ENCODE measurements at regions not wholly inside any gene's neighbourhood (a gene's known extent, or its start where the extent isn't known, plus 50 kb on each side); places are given as distances from the start of the nearest gene placed in this dataset.

DNA sequence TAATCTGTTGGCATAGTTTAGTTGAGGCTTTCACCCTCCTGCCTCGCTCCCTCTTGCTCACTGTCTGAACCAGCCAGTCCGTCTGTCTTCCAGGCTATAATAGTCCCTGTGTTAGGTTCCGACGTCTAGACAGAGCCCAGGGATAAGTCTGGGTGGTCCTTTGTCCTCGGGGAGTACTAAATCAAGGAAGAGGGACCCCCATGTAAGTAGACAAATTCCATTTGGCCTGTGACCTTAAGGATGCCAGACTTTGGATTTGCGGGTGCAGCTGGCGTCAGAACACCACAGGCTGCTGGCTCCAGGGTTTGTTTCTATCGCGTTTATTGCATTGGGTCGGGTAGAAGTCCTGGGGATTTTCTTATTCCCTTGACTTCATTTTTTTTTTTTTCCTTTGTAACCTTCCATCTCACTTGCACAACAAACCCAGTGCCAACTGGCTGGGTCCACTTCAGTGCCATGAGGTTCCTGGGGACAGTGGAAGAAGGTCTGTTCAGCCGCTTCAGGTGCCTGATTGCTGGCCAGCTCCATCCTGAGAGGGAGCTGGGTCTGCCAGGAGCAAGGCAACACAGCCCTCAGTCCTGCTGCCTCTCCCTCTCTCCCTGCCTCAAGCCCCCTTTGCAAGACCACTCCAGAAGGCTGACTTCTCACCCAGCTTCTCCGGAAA is 95.4 kb upstream of the KLHL25 start:
- DNase-seq (ENCODE audit: low spot score): no peak

GRCh38 chr15:85890620-85890980 is 95.9 kb upstream of the KLHL25 start:
- no peak for DNase-seq (ENCODE audit: low spot score)

GRCh38 chr15:85891470-85891869 is 96.7 kb upstream of the KLHL25 start:
- DNase-seq (ENCODE audit: low spot score): no peak

DNA sequence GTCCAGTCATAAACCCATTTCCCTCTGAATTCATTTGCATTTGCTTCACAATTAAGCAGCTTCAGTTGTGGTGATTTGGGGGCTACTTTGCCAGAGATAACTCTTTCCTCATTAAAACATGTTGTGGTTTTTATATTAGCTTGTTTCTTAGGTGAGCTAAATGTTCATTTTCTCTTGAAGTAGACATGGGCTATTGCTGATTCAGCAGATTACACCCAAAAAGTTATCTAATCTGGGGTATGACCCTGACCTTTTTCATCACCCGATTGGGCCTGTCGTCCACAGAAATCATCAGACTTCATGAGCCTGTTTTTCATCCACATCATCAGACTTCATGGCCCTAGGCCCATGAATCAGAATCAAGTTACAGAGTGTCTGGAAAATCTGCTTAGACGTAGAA is 97.5 kb upstream of the KLHL25 start:
- no peak for DNase-seq (ENCODE audit: low spot score)

DNA sequence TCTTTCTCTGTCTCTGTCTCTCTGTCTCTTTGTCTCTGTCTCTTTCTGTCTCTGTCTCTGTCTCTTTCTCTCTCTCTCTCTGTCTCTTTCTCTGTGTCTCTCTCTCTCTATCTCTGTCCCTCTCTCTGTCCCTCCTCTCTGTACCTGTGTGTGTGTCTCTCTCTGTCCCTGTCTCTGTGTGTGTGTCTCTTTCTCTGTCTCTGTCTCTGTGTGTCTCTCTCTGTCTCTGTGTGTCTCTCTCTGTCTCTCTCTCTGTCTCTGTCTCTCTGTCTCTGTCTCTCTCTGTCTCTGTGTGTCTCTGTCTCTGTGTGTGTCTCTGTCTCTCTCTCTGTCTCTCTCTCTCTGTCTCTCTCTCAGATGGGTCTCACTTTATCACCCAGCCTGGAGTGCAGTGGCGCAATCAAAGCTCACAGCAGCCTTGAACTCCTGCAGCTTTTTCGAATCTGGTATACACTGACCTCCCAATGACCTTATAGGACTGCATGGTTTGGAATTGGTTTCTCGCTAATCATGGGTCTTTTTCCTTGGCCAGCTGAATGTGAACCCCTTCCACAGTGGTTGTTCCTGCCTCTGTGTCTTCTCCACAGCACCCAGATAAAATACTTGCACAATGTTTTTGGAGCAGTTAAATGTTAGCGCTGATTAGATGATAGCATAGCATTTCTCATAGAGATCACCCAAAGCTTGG is 102.6 kb upstream of the KLHL25 start:
- no peak for DNase-seq (ENCODE audit: low spot score)

GRCh38 chr15:85897895-85898717 is 103.4 kb upstream of the KLHL25 start:
- no peak for DNase-seq (ENCODE audit: low spot score)

DNA sequence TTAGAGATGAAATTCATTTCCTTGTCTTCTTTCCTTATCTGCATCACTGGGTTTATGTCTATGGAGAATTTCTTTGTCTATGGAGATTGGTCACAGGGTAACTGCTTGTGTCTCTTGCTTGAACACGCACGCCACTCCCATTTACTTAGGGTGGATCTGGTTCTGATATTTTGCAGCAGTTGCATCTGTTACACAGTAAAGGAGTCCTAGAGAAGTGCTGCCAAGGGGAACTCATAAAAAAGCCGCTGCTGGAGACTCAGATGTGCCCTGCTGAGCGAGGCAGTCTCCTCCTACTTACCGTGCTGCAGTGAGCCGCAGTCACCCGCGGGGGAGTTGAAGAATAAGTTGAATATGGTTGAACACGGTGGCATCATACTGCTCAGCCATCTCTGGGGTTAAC is 105.2 kb upstream of the KLHL25 start:
- no peak for DNase-seq (ENCODE audit: low spot score)

GRCh38 chr15:85905751-85906450 is 111.2 kb upstream of the KLHL25 start:
- no peak for DNase-seq (ENCODE audit: low spot score)

GRCh38 chr15:85906640-85907039 is 111.9 kb upstream of the KLHL25 start:
- no peak for DNase-seq (ENCODE audit: low spot score)

GRCh38 chr15:85910834-85911233 is 116.1 kb upstream of the KLHL25 start:
- no peak for DNase-seq (ENCODE audit: low spot score)

GRCh38 chr15:85913461-85913860 is 118.7 kb upstream of the KLHL25 start:
- DNase-seq (ENCODE audit: low spot score): no peak

DNA sequence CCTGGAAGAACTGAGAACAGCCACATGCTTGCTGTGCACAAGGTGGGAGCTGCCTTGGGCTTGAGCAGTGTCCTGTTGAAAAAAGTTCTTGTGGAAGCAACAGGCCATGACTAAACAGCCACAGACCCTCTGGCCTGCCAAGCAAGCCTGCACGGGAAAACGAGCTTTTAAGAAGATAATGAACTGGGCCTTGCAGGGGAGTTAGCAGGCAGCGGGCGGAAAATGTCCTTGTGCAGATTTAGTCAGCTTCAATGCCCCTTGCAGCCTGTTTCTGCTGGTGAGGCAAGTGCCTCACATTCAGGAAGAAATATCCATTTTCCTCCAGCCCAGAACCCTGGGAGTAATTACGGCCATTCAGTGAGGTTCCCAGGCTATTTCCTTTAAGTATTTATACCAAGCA is 126.2 kb upstream of the KLHL25 start:
- DNase-seq (ENCODE audit: low spot score): no peak

DNA sequence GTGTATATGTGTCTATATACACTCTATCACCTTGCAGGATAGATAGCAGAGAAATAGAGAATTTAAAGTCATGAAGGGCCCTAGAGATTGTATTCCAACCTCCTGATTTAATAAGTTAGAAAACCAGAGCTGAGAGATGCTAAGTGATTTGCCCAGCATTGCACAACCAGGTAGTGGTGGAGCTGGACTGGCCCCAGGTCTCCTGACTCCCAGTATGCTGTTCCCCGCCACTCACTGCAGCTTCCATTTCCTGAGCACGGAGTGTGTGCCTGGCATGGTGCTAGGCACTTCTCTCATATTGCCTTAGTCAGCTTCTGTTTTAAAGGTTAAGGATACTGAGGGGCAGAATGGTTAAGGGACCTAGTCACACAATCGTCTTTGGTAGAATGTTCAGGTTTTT is 129.4 kb upstream of the KLHL25 start:
- DNase-seq (ENCODE audit: low spot score): no peak

DNA sequence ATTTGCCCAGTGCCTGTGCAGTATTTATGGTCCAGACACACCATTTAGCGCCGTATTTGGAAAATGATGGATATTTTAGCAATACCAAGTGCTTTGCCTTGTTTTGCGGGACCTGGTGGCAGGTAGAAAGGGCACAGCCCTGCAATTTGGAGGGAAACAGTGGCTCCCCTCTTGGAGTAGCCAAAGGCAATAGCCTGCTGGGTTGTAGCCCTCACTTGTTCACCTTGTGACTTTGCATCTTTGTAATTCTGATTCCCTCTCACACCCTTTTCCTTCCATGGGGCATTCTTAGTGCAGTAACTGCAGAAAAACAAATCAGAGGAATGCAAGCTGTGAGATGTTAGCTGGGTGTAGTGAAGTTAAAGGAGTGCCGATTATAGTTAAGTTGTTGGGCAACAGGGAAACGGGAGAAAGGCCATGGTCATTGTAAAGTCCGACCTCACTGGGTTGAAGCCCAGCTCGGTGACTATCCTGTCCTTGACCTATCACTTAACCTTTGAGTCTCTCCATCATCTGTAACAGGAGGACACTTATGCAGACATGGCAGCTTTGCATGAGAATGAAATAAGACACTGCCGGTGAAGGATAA is 131.0 kb upstream of the KLHL25 start:
- DNase-seq (ENCODE audit: low spot score): no peak

DNA sequence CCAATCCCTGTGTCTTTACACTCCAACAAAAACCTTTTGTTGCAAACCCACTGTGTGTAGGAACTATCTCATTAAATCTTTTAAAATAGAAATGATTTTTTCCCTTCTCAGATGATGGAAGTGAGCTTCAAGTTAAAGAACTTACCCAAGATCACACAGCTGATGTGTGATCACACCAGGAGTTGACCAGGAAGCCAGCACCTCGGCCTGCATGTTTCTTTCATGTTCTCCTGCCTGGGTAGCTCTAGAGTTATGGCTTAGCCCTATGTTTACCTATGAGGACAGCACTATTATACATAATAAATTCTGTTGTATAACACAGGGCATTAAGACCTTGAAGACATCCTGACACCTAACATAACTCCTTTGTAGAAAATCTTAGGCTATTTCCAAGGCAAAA is 132.1 kb upstream of the KLHL25 start:
- DNase-seq (ENCODE audit: low spot score): no peak

DNA sequence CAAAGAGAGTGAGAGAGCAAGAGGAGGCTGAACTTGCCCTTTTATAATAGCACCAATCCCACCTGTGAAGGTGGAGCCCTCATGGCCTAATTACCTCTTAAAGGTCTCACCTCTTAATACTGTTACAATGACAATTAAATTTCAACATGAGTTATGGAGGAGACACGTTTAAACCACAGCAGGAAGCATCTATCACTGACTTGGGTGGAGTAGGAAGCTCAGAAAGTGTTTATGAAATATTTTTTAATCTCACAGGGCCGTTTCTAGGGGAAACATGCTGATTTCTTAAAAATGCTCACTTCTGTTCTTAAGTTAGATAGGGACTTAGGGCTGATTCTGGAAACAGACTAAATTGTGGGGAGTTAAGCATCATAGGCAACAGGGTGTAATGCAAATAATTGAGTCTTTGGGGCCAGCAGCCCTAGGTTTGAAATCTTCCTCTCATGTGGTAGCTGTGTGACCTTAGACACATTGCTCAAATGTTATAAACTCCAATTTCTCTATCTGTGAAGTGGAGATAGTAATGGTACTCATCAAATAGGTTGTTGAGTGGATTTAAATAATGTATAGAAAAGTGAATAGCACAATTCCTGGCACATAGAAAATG is 133.3 kb upstream of the KLHL25 start:
- DNase-seq (ENCODE audit: low spot score): no peak

- DNase-seq (ENCODE audit: low spot score): no peak
Observed at GRCh38 chr15:85929786-85930185, 135.1 kb upstream of the KLHL25 start.

DNA sequence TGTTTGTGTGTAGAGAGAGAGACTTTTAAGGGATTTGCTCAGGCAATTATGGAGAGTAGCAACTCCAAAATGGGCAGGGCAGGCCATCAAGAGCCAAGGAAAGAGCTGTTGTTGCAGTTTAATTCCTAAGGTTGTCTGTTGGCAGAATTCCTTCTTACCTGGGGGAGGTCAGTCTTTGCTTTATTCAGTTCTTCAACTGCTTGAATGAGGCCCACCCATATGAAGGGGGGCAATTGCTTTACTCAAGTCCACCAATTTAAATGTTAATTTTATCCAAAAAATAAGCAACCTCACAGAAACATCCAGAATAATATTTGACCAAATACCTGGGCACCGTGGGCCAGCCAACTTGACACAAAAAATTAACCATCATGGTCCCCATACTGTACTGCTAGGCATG is 137.7 kb upstream of the KLHL25 start:
- DNase-seq (ENCODE audit: low spot score): no peak

DNA sequence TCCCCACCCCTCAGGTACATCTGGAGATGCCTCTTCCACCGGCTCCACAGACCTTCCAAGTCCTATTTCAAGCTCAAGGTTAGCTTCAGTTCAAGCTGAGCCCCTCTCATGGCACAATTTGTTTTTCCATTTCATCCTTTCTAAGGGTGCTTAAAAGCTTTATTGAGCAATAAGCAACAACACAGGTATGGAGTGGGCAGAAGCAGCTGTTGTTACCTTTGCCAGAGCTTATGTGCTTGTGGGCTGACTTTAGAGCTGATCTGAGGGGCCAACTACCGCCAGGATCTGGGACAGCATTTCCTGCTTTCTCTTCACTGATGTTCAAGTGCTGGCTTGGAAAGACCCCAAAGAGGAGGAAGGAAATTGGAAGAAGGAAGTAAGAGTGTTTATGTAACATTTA is 140.0 kb upstream of the KLHL25 start:
- no peak for DNase-seq (ENCODE audit: low spot score)

DNA sequence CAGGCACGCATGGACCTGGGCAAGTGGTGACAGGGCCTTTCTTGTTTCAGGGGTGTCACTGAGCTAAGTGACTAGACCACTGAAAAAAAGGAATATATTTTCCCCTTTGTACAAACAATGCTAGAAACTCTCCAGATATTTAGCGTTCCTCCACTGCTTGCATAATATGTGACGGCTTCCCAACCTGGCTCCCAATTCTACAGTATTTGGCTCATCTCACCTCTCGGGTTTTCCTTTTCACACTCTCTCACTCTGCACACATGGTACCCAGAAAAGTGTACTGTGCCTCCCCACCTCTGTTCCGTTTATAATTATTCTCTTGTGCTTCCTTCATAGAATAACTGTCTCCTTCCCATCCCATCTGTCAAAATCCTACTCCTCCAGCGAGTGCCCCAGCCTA is 140.5 kb upstream of the KLHL25 start:
- DNase-seq (ENCODE audit: low spot score): no peak

DNA sequence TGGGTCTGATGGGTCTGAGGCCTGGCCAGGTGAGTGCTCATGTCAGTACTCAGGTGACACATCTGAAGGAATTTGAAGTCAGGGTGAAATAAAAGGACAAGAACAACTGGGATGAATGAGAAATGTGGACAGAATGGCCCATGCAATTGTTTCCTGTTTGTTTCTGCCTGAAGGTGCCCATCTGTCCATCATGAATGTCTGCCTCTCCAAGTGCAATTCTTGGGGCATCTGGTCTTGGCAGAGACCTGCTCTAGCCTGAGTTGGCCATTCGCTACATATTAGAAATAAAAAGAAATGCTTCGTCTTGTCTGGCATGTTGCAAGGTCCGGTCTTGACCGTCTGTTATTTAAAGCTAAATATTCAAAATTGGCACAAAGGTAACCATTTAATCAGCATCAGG is 142.0 kb upstream of the AGBL1 start:
- no peak for DNase-seq (ENCODE audit: low spot score)

Data from AG20443 (cell line).